ENCODE measurements at regions not wholly inside any gene's neighbourhood (a gene's known extent, or its start where the extent isn't known, plus 50 kb on each side); places are given as distances from the start of the nearest gene placed in this dataset.

DNA sequence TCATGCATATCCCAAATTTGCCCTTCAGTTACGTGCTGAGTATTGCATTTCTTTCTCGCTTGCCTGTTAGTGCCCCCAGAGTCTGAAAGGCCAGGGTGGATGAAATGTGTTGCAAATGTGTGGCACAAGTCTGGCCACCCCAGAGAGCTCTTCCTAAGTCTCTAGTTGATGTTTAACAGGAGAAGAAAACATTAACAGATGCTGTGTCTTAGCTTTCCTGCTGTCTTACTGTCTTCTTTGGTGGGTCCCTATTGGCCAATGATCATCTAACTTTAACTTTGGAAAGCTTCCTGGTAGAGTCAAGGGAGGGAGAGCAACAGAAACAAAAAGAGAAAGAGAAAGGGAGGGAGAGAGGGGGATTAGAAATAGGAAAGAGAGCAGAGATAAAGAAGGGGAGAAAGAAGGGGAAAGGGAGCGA, 76.7 kb upstream of the P3H2 start:
- H3K27ac Mint-ChIP-seq, result no peak overlapping the region; the same call in 1 of the 2 replicates
- no peak overlapping the region for H3K4me3 ChIP-seq
- H3K4me1 ChIP-seq (ENCODE audit: insufficient read depth), result peaks cover 13% of the 10 kb centered on the region; the same call in 1 of the 2 replicates
- no peaks in the 10 kb centered on the region for H3F3A ChIP-seq (replicated peaks; ENCODE audit: low read depth)
- H3K9me2 ChIP-seq (ENCODE audit: insufficient read depth), result no peaks in the 10 kb centered on the region
- H3K9me3 Mint-ChIP-seq, result peaks cover 2% of the 10 kb centered on the region; the same call in 1 of the 3 replicates
- no peak overlapping the region for H3K4me3 Mint-ChIP-seq
- H3K4me1 Mint-ChIP-seq, result peaks cover 21% of the 10 kb centered on the region
- no peaks in the 10 kb centered on the region for H3K79me2 ChIP-seq (replicated peaks; ENCODE audit: insufficient read depth)
- no peaks in the 10 kb centered on the region for H3K27me3 ChIP-seq (ENCODE audit: insufficient read depth)
- ATAC-seq (peak; percentile 67), DNase-seq (ENCODE audit: low spot score) (peak; percentile 25)
- no peaks in the 10 kb centered on the region for H3K36me3 ChIP-seq (ENCODE audit: insufficient read depth)
- H4K20me1 ChIP-seq (replicated peaks; ENCODE audit: insufficient read depth), result no peaks in the 10 kb centered on the region
- no peak overlapping the region for H3K27ac ChIP-seq (ENCODE audit: low read depth)
- H3K27me3 Mint-ChIP-seq (ENCODE audit: insufficient read depth, low read depth, poor library complexity), result peaks cover 5% of the 10 kb centered on the region
- H3K36me3 Mint-ChIP-seq (ENCODE audit: low read depth), result no peaks in the 10 kb centered on the region
- TF ChIP-seq ETS1 (IDR thresholded peaks at IDR 0.05), result no peak
- no peak for TF ChIP-seq ZNF331 (CRISPR knock-in tag; IDR thresholded peaks at IDR 0.05; ENCODE audit: low read depth)
- TF ChIP-seq CTCF (conservative IDR thresholded peaks at IDR 0.05; ENCODE audit: low read depth in 2 of 2), result no peak
- no peak for TF ChIP-seq EZH2 (IDR thresholded peaks at IDR 0.05; ENCODE audit: low read depth, unreplicated experiment)
- TF ChIP-seq EZH2phosphoT487 (IDR thresholded peaks at IDR 0.05; ENCODE audit: unreplicated experiment), result no peak
- TF ChIP-seq REST (IDR thresholded peaks at IDR 0.05; ENCODE audit: unreplicated experiment), result no peak
- TF ChIP-seq JUNB (IDR thresholded peaks at IDR 0.05; ENCODE audit: unreplicated experiment), result no peak
- no peak for TF ChIP-seq NANOG (IDR thresholded peaks at IDR 0.05; ENCODE audit: borderline replicate concordance)
- no peak for TF ChIP-seq ZNF114 (CRISPR knock-in tag; IDR thresholded peaks at IDR 0.05)
- TF ChIP-seq, protein P1, sequence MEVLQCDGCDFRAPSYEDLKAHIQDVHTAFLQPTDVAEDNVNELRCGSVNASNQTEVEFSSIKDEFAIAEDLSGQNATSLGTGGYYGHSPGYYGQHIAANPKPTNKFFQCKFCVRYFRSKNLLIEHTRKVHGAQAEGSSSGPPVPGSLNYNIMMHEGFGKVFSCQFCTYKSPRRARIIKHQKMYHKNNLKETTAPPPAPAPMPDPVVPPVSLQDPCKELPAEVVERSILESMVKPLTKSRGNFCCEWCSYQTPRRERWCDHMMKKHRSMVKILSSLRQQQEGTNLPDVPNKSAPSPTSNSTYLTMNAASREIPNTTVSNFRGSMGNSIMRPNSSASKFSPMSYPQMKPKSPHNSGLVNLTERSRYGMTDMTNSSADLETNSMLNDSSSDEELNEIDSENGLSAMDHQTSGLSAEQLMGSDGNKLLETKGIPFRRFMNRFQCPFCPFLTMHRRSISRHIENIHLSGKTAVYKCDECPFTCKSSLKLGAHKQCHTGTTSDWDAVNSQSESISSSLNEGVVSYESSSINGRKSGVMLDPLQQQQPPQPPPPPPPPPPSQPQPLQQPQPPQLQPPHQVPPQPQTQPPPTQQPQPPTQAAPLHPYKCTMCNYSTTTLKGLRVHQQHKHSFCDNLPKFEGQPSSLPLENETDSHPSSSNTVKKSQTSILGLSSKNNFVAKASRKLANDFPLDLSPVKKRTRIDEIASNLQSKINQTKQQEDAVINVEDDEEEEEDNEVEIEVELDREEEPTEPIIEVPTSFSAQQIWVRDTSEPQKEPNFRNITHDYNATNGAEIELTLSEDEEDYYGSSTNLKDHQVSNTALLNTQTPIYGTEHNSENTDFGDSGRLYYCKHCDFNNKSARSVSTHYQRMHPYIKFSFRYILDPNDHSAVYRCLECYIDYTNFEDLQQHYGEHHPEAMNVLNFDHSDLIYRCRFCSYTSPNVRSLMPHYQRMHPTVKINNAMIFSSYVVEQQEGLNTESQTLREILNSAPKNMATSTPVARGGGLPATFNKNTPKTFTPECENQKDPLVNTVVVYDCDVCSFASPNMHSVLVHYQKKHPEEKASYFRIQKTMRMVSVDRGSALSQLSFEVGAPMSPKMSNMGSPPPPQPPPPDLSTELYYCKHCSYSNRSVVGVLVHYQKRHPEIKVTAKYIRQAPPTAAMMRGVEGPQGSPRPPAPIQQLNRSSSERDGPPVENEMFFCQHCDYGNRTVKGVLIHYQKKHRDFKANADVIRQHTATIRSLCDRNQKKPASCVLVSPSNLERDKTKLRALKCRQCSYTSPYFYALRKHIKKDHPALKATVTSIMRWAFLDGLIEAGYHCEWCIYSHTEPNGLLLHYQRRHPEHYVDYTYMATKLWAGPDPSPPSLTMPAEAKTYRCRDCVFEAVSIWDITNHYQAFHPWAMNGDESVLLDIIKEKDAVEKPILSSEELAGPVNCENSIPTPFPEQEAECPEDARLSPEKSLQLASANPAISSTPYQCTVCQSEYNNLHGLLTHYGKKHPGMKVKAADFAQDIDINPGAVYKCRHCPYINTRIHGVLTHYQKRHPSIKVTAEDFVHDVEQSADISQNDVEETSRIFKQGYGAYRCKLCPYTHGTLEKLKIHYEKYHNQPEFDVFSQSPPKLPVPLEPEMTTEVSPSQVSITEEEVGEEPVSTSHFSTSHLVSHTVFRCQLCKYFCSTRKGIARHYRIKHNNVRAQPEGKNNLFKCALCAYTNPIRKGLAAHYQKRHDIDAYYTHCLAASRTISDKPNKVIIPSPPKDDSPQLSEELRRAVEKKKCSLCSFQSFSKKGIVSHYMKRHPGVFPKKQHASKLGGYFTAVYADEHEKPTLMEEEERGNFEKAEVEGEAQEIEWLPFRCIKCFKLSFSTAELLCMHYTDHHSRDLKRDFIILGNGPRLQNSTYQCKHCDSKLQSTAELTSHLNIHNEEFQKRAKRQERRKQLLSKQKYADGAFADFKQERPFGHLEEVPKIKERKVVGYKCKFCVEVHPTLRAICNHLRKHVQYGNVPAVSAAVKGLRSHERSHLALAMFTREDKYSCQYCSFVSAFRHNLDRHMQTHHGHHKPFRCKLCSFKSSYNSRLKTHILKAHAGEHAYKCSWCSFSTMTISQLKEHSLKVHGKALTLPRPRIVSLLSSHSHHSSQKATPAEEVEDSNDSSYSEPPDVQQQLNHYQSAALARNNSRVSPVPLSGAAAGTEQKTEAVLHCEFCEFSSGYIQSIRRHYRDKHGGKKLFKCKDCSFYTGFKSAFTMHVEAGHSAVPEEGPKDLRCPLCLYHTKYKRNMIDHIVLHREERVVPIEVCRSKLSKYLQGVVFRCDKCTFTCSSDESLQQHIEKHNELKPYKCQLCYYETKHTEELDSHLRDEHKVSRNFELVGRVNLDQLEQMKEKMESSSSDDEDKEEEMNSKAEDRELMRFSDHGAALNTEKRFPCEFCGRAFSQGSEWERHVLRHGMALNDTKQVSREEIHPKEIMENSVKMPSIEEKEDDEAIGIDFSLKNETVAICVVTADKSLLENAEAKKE (CRISPR knock-in tag; IDR thresholded peaks at IDR 0.05), result no peak
- TF ChIP-seq POLR2AphosphoS5 (IDR thresholded peaks at IDR 0.05; ENCODE audit: low read depth), result no peak
- no peak for TF ChIP-seq STAT1 (IDR thresholded peaks at IDR 0.05; ENCODE audit: unreplicated experiment)
- TF ChIP-seq CREB1 (CRISPR knock-in tag; IDR thresholded peaks at IDR 0.05; ENCODE audit: low read depth), result no peak
- no peak overlapping the region for H3K4me2 ChIP-seq
- H2AFZ ChIP-seq, result peak overlapping the region; percentile 87
